Kidney (tissue), 13 donors: ENCODE measurements at regions not wholly inside any gene's neighbourhood (a gene's known extent, or its start where the extent isn't known, plus 50 kb on each side); places are given as distances from the start of the nearest gene placed in this dataset.

Experiments
- DNase-seq, 5 donors: peaks; one replicate each; pipeline ENCODE4 v3.0.0-alpha.2; 2013 to 2020
- FAIRE-seq: peaks from 2 replicates; lab custom pipeline; 2012; peaks lifted over from hg19 to GRCh38; lab: Jason Lieb, UNC
- H3K27ac ChIP-seq, 2 donors: one replicate each; pipeline ENCODE4 v1.7.0; 2013; ENCODE audit warnings: low read depth in 2 of 2, low read length in 2 of 2, inconsistent platforms in 1 of 2
- H3K27me3 ChIP-seq: one replicate; pipeline ENCODE4 v1.7.1; 2013; ENCODE audit warnings: low read length, inconsistent platforms; ENCODE audit not compliant: control insufficient read depth, insufficient read depth
- H3K36me3 ChIP-seq, 3 donors: one replicate each; pipeline versions ENCODE4 v1.7.0 to v1.7.1; 2013; ENCODE audit warnings: low read length in 3 of 3, control low read depth in 1 of 3, inconsistent platforms in 1 of 3; ENCODE audit not compliant: insufficient read depth in 3 of 3, control insufficient read depth in 2 of 3
- H3K4me1 ChIP-seq, 3 donors: one replicate each; pipeline versions ENCODE4 v1.7.0 to v1.7.1; 2013; ENCODE audit warnings: low read length in 3 of 3, inconsistent platforms in 1 of 3, low read depth in 1 of 3; ENCODE audit not compliant: control insufficient read depth in 2 of 3, insufficient read depth in 2 of 3
- H3K4me3 ChIP-seq, 3 donors: one replicate each; pipeline versions ENCODE4 v1.7.0 to v1.8.1; 2013; ENCODE audit warnings: low read length in 3 of 3, control low read depth in 1 of 3, inconsistent platforms in 1 of 3
- H3K9ac ChIP-seq, 3 donors: one replicate each; pipeline versions ENCODE4 v1.7.0 to v1.7.1; 2013; ENCODE audit warnings: low read length in 3 of 3, control low read depth in 1 of 3, inconsistent platforms in 1 of 3
- H3K9me3 ChIP-seq, 3 donors: one replicate each; pipeline versions ENCODE4 v1.7.0 to v1.7.1; 2013; ENCODE audit warnings: low read length in 3 of 3, control low read depth in 1 of 3, inconsistent platforms in 1 of 3; ENCODE audit not compliant: control insufficient read depth in 2 of 3, insufficient read depth in 1 of 3
- intact Hi-C: fragments of 100-400 bp; cut with DNase I; formaldehyde crosslinking; loops from one replicate; pipeline ENCODE4 v1.11.1; 2022
- TF ChIP-seq, protein P1 (sequence below): IDR thresholded peaks from 3 replicates; pipeline ENCODE4 v1.5.1; 2012; ENCODE audit warnings: mild to moderate bottlenecking, moderate library complexity, borderline replicate concordance; ENCODE audit not compliant: insufficient read depth; ENCODE audit errors: extremely low read depth
- donor health status: control.
- donor health status: control.
- donor health status: control.
- donor health status: control.
- donor health status: control.
- donor health status: DM: yes; HTN: yes; CAD: no.
- donor health status: Normal renal cell carcinoma (clear cell type).

DNA sequence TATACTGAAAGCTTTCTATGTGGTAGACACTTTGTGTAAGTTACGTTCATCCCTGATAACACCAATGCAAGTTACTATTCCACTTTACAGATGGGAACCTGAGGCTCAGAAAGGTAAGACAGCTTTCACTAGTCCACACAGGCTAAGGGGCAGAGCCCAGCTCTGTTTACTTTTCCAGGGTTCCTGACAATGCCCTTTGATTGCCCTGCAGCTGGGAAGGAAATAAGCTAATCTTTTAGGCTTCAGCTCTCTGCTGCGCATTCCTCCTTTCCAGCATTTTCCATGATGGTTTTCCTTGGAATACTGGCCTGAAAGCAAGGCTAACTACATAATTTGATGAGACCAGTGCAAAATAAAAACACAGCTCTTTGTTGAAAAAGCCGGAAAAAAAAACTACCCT is 185.7 kb upstream of the BTG1 start:
- Histone ChIP-seq H3K27ac (no peak overlapping the region), H3K4me3 (no peak overlapping the region), H3K36me3 (no peaks in the 10 kb centered on the region), H3K27me3 (no peaks in the 10 kb centered on the region), H3K4me1 (no peaks in the 10 kb centered on the region), H3K9me3 (no peaks in the 10 kb centered on the region), H3K9ac (no peak overlapping the region)
- DNase-seq (no peak), FAIRE-seq (no peak)
- TF ChIP-seq, protein P1, sequence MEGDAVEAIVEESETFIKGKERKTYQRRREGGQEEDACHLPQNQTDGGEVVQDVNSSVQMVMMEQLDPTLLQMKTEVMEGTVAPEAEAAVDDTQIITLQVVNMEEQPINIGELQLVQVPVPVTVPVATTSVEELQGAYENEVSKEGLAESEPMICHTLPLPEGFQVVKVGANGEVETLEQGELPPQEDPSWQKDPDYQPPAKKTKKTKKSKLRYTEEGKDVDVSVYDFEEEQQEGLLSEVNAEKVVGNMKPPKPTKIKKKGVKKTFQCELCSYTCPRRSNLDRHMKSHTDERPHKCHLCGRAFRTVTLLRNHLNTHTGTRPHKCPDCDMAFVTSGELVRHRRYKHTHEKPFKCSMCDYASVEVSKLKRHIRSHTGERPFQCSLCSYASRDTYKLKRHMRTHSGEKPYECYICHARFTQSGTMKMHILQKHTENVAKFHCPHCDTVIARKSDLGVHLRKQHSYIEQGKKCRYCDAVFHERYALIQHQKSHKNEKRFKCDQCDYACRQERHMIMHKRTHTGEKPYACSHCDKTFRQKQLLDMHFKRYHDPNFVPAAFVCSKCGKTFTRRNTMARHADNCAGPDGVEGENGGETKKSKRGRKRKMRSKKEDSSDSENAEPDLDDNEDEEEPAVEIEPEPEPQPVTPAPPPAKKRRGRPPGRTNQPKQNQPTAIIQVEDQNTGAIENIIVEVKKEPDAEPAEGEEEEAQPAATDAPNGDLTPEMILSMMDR = no peak
- intact Hi-C loops = no loop called here

DNA sequence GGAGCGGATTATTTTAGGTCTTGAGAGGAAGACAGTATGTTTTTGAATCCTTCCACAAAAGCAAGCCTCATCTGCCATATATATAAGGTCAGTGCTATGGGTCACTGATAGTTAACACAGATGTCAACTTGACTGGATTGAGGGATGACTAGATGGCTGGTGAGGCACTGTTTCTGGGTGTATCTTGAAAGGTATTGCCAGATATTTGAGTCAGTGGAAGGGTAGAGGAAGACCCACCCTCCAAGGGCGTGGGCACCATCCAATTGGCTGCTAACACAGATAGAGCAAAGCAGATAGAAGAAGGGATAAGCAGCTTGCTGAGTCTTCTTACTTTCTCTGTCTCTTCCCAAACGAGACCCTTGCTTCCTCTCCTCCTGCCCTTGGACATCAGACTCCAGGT is 185.0 kb upstream of the BTG1 start:
- no peak overlapping the region for H3K9ac ChIP-seq
- no peak overlapping the region for H3K27ac ChIP-seq
- H3K27me3 ChIP-seq = no peaks in the 10 kb centered on the region
- TF ChIP-seq, protein P1 = no peak
- intact Hi-C loops = no loop called here
- FAIRE-seq (no peak), DNase-seq (no peak)
- no peaks in the 10 kb centered on the region for H3K9me3 ChIP-seq
- H3K4me3 ChIP-seq = no peak overlapping the region
- no peaks in the 10 kb centered on the region for H3K36me3 ChIP-seq
- no peaks in the 10 kb centered on the region for H3K4me1 ChIP-seq

DNA sequence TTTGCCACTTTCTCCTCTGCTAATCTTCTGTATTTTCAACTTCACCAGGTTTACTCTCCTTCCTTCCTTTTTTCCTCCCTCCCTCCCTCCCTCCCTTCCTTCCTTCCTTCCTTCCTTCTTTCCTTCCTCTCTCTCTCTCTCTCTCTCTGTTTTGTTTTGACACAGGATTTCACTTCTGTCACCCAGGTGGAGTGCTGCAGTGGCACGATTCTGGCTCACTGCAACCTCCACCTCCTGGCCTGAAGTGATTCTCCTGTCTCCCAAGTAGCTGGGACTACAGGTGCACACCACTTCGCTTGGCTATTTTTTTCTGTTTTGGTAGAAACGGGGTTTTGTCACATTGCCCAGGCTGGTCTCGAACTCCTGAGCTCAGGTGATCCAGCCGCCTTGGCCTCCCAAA is 181.2 kb upstream of the BTG1 start:
- no peak overlapping the region for H3K4me3 ChIP-seq
- H3K9me3 ChIP-seq = no peaks in the 10 kb centered on the region
- H3K9ac ChIP-seq = no peak overlapping the region
- H3K27me3 ChIP-seq = no peaks in the 10 kb centered on the region
- no peak overlapping the region for H3K27ac ChIP-seq
- H3K36me3 ChIP-seq = no peaks in the 10 kb centered on the region
- no peaks in the 10 kb centered on the region for H3K4me1 ChIP-seq
- intact Hi-C loops = no loop called here
- no peak for FAIRE-seq
- TF ChIP-seq, protein P1 = no peak
- DNase-seq = no peak

DNA sequence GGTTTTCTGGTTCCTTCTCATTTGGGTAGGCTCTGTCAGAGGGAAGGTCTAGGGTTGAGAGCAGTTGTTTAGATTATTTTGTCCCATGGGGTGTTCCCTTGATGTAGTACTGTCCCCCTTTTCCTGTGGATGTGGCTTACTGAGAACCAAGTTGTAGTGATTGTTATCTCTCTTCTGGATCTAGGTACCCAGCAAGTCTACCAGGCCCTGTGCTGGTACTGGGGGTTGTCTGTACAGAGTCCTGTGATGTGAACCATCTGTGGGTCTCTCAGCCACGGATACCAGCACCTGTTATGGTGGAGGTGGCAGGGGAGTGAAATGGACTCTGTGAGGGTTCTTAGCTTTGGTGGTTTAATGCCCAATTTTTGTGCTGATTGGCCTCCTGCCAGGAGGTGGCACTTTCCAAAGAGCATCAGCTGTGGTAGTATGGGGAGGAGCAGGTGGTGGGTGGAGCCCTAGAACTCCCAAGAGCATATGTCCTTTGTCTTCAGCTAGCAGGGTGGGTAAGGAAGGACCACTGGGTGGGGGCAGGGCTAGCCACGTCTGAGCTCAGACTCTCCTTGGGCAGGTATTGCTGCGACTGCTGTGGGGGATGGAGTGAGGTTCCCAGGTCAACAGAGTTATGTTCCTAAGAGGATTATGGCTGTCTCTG is 179.3 kb upstream of the BTG1 start:
- H3K27ac ChIP-seq = no peak overlapping the region
- intact Hi-C loops = no loop called here
- H3K36me3 ChIP-seq = no peaks in the 10 kb centered on the region
- FAIRE-seq (no peak), DNase-seq (no peak)
- TF ChIP-seq, protein P1 = no peak
- no peak overlapping the region for H3K9ac ChIP-seq
- no peak overlapping the region for H3K4me3 ChIP-seq
- no peaks in the 10 kb centered on the region for H3K4me1 ChIP-seq
- no peaks in the 10 kb centered on the region for H3K9me3 ChIP-seq
- no peaks in the 10 kb centered on the region for H3K27me3 ChIP-seq
